Central memory CD4-positive, alpha-beta T cell (primary cell): ENCODE measurements at regions not wholly inside any gene's neighbourhood (a gene's known extent, or its start where the extent isn't known, plus 50 kb on each side); places are given as distances from the start of the nearest gene placed in this dataset.

Experiments
- DNase-seq: peaks from one replicate; pipeline ENCODE4 v3.0.0; 2022

DNA sequence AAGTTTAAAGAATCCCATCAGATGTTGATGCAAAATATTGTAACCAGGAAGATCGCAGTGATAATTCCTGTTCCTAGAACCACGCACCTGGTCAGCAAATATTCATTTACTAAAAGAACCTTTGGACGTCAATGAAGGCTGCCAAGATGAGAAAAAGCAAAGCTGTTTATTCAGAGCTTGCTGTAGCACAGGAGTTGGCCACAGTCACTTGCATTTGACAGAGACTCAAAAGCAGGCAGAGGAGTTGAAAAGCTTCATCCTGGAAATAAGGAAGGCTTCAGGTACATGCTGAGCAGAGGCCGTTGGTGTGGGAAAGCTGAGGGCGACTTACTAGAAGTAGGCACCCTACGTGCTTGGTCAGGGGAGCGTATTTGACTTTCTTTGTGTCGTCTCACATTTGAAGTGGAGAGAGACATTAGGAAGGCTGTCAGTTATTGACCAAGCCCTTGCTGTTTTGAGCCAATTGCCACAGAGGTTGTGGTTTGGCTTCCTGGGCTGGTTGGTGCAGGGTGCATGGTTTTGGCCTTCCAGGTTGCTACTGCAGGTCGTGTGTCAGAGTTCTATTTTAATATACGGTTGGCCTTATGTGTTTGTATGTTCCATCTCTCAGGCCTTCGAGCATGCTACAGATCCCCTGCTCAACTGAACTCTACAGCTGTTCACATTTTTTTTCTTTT, 289.6 kb downstream of the METTL4 start:
- DNase-seq = no peak

DNA sequence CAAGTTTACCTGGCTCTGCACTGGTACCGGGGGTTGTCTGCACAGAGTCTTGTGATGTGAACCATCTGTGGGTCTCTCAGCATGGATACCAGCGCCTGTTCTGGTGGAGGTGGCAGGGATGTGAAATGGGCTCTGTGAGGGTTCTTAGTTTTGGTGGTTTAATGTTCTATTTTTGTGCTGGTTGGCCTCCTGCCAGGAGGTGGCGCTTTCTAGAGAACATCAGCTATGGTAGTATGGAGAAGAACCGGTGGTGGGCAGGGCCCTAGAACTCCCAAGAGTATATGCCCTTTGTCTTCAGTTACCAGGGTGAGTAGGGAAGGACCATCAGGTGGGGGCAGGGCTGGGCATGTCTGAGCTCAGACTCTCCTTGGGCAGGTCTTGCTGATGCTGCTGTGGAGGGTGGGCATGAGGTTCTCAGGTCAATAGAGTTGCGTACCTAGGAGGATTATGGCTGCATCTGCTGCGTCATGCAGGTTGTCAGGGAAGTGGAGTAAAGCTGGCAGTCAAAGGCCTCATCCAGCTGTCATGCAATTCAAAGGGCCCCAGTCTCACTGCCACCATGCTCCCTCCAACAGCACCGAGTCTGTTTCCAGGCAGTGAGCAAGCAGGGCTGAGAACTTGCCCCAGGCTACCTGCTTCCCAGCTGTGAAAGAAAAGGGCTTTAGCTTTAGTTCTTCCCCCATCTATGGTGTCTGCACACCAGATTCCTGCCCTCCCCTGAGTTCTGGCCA, 278.0 kb downstream of the METTL4 start:
- no peak for DNase-seq

DNA sequence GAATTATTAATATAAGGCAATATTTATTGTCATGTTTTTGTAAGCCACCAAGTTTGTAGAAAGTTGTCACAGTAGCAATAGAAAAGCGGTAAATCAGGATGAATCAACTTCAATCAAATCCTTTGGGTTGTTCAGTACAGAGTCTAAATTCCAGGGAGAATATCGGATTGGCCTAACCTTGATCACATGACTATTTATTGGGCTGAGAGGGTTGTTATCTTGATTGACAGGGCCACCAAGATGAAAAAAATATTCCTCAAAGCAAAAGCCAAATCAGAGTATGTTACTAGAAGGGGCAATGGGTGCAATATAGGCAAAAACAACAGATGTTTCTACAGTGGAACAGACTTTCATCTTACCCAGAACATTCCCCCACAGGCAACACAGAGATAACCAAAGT, 270.0 kb downstream of the METTL4 start:
- DNase-seq = no peak

DNA sequence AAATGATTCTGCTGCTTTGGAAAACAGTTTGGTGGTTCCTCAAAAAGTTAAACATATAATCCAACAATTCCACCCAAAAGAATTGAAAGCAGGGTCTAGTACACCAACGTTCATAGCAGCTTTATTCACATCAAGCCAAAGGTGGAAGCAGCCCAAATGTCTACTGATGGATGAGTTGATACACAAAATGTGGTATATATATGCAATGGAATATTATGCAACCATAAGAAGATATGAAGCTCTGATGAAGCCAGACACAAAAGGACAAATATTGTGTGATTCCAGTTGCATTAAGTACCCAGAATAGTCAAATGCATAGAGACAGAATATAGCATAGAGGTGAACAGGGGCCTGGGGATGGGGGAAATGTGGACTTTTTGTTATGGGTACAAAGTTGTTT, 269.3 kb downstream of the METTL4 start:
- DNase-seq = no peak

DNA sequence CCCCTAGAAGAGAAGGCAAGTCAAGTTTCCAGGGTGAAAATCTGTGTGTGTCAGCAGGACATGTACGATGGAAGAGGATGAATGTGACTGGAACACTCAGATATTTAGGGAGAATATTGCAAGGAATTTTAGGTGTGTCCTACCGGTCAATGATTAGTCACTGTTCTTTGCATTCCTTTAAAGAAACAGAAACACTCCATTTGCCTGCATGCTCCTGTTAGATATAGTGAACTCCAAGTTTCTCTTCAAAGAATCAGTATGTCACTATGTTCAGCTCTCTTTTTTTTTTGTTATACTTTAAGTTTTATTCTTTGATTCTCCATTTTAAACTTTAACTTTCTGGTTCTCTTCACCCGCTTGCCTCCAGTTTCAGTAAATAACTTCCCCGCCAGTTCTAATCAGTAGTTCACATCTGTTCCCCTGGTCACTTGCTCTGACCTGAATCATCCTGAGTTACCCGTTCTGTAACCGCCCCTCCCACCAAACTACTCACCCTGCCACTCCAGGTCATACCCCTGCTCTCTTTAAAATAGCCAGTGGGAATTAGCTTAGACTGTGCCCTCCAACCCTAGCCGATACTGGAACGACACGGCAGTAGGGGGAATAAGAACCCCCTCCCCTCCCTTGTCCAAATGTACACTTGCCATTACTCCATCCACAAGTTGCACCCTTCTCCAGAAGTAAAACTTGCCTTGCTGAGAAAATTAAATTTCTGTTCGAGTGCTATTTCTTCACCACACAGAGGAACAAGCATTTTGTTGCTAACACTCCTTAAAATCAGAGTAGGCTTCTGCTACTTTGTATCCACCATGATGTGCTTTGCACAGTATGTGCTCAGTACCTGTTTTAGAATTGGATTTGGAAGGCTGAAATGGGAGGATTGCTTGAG, 268.4 kb downstream of the METTL4 start:
- no peak for DNase-seq

DNA sequence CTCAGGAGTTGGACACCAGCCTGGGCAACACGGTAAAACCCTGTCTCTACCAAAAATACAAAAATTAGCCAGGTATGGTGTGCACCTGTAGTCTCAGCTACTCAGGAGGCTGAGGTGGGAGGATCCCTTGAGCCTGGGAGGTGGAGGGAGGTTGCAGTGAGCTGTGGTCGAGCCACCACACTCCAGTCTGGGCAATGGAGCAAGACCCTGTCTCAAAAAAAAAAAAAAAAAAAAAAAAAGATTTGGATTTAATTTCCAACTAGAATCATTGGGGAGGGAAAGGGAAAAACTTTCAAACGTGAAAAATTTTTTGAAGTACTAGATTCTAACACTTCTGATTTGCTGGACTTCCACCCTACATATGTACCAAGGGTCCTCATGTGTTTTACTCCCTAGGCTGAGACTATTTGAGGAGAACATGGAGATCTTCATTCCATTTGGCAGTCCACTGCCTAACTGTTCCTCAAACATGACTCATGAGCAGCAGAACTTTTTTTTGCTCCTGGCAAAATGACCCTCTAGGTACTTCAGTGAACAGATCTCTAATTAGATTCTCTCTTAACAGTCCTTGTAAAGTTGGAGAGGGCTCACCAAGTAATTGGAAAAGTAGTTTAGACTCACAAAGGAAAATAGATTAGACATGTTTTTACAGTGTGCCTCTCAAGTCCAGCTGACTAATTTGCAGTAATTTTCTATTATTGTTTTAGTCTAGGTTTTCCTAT, 267.6 kb downstream of the METTL4 start:
- DNase-seq = no peak

DNA sequence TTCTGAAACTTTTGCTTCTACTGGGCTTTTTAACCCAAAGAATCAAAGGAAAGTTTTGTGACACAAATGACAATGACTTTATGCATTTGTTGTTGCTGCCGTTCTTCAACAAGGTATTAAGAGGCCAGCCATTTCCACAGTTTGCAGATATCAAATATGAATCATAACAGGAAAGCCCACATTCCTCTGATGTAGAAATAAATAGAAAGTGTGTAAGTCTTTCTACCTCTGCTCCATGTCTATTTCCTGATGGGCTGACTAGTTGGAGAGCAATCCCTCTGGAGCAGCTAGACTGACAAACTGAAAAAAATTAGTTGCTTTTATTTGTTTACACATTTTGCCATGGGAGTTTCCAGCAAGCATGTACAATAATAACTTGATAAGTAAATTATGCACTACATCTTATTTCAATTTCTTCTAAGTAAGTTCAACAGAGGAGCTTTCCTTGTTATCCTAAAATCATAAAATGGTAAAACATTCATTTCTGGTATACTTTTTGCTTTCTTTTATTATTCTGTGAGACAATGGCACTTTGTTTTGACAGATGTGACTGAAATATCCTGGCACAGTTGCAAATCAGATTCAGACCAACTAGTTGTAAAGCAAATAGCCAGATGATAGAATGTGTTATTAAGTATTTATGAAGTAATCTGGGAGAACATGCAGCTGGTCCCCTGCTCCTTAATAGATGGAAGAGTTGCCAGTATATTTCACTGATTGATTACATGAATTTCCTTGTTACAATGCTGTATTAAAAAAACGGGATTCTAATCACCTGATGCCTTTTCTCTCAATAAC, 266.7 kb downstream of the METTL4 start:
- DNase-seq = no peak

DNA sequence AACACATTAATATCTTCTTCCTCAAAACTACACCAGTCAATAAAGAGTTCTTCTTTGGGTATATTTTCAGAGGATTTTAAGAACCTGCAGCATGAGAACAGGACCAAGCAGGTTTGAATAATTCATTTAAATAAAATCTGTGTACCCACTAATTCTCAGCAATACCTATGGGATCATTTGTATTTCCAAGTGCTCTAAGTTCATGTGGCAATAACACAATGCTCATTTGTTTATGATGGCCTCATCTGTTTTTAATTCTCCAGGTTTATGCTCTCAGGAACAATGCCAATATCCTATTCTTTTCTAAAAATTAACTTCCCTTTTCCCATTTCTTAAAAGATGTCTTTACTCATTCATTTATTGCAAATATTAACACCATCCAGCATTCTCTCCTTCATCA, 264.7 kb downstream of the METTL4 start:
- DNase-seq = no peak

DNA sequence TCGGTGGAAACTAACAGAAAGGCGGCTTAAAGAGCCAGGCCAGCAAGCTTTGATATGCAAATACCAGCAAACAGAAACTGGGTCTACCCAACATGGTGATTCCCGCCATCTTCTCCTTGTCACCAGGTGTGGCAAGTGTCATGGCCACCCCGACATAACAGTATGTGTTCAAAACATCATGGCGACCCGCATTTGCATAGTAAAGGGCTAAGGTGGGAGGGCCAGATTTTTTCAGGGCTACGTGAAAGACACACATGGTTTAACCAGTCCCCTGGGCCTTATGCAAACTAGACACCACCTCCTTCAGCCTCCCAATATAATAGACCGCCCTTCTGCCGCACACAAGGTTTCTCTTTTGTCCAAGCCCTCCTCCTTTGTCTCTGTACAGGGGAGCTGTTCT, 260.4 kb downstream of the METTL4 start:
- no peak for DNase-seq

DNA sequence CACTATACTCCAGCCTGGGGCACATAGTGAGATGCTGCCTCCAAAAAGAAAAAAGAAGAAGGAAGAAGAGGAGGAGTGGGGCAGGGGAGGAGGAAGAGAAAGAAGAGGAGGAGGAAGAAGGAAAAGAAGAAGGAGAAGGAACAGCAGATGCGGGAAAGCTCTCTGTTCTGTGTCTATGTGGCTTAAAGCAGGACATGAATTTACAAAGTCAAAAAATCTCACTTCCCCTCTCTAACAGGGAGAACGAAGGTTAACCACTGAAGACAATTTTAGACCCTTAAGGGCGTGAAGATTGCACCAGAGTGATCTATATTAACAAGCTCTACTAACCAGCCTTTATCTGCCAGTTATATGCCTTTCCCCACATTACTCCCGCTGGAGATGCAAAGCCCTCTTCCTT, 258.9 kb downstream of the METTL4 start:
- no peak for DNase-seq

DNA sequence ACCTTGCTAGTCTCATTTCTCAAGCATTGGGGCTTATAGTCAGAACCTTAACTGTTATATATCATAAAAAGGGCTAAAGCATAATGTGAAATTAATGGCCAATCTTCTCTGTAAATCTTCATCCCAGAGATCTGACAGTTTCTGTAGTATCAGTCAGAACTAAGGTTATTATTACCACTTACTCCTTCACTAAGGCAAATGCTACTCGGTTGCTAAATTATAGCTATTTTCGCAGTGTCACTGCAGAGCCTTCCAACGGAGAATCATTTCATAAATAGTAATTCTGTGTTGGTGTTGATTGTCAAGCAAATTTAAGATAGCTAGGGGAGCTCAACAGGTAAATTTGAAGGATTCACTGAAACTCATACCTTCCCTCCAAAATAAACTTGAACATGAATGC, 258.0 kb downstream of the METTL4 start:
- no peak for DNase-seq

DNA sequence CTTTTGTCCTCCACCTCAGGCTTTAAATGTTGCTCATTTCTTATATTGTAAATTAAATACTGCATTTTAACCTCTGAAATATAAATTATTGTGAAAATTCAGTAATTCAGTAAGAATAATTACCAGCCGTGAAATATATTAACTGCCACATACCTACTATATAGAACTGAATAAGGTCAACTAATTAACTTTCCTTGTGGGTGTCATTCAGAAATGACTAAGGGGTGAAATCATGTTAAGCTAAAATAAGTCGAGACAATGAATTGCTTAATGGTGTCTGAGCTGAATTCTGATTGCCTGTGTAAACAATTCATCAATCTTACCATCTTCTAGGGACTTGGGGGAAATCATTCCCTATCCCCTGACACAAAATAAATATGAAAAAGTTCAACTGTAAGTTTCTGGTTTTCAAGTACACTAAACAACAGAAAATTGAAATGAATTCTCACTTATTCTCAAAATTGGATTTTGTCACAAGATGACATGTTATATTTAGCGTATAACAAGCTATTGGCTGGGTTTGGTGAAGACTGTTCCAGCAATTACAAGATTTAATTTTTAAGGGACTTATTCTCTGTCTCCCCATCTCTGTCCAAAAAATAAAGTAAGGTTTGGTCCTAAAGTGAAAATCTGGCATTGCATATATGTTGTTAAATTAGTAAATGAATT, 255.1 kb downstream of the METTL4 start:
- DNase-seq = no peak

DNA sequence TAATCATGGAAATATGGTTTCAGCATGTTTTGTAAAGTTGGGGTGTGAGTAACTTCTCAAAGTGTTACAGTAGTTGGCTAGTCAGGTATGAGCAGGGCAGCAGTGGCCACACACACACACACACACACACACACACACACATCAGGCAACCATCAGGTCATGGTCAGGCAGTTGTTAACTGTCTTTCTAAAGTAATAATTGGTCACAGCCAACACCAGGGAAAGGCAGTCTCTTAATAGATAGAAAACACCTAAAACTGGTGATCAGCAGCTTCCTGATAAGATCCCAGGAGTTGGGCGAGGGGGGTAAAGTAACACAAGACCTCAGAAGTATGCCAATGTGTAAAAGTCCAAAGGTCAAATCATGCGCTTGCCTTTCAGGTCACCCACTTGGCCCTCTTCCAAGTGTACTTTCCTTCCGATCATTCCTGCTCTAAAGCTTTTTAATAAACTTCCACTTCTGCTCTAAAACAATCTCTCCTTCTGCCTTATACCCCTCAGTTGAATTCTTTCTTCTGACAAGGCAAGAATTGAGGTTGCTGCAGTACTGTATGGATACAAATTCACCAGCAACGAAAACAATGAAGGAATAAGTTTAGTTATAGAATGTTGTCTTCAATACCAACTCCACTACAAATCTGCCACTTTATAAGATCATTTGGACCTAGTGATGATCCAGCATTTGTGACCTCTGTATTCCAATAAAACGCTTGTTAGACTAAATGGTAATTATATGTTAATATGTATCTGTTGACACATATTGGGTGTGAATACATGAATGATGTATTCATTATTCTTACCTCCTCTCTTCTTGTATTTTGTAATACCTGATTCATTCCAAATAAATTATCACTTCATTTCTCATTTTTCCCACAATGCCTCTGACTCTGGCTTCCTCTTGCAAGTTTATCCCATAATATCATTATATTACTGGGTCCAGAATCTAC, 254.3 kb downstream of the METTL4 start:
- DNase-seq = no peak

DNA sequence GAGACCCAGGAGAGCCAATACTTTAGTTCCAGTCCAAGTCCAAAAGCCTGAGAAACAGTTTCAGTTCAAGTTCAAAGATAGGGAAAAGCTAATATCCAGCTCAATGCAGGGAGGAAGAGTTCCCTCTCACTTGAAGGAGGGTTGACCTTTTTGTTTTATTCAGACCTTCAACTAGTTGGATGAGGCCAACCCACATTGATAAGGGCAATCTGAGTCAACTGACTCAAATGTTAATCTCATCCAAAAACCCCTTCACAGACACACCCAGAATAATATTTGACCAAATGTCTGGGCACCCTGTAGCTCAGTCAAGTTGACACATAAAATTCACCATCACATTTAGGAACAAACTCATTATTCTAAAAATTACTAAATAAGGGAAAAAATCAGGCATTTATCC, 246.8 kb downstream of the METTL4 start:
- DNase-seq = no peak

DNA sequence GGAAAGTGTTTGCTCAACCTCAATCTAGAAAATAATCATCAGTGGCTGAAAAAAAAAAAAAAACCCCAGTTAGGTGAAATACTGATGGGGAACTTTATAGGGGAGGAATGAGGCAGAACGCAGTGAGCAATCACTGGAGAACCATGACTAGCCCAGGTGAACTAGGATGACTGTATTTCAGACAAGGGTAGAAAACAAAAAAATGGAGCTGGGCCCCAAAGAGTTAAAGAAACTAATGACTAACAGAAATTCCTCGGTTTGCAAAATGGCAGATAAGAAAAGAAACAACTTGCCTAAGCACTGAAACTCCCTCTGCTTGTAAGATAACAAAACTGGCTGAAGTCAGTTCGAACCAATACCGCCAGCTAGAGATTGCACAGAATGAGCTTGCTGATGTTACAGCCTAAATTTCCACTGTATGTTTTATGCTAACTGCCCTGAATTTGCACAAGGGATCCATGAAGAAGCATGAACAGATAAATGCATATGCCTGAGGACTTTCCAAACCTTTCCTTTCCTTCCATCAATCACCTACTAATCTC, 245.9 kb downstream of the METTL4 start:
- DNase-seq = no peak

DNA sequence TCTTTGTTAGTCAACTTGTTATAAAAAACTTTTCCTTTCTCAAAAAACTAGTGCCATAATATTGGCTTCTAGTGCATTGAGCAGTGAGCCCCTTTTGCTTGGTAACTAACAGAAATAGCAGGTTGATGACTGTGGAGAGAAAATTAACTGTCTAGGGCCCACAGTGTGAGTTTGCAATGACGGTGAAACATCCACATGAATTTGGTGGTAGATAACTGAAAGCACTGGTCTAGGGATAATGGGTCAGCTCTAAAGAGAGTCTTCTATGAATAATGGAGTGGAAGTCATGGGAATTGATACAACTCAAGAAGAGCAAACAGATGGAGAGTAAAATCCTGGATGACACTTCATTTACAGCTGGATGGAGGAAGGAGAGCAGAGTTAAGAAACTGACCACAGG, 245.4 kb downstream of the METTL4 start:
- DNase-seq = no peak

DNA sequence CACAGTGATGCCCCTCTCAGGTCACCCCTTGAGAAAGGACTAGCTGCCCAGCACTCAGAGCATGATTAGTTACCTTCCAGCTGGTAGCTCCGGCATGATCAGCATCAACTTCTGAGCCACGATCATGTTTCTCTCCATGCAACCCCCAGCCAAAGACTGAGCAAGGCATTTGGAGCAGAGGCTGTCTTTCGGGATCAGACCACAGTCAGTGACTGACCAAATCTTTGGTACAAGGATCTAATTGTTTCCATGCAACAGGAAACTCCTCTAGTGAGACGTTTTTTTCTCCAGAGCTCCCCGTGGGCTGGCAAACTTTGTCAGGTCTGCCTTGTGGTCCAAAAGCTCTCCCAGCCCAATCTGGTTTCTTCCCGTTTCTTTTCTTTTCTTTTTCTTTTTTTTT, 244.3 kb downstream of the METTL4 start:
- DNase-seq = no peak

DNA sequence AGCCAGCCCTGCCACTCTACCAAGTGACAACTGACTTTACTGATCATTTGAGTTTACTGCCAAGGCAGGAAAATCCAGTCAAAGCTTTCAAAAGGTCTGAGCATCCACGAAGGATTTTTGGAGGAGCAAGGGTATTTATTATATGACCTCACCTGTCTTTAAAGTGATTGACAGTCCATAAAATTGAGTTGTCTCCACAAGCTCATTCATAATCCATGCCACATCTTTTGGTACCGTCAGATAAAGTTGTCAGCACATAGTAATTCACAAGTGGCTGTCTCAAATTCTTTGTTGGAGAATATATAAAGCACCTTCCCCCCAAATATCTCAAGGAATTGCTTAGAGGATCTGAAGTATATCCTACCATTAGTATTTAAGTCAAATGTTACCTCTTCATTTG, 240.5 kb downstream of the METTL4 start:
- DNase-seq = no peak

DNA sequence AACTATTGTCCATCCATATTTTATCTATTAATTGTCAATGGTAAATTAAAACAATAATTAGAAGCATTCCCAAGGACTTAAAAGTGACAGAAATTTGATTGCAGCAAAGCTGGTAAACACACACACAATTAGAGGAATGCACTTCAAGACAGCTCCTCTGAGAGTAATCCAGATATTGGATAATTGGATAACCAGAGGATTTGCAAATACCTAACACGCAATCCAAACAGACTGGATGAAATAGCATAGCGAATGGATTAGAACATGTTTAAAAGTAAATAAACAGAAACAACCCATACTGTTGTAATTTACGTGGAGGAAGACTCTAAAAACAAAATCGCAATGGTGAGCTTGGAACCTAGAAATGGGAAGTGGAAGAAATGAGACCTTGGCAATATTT, 239.8 kb downstream of the METTL4 start:
- no peak for DNase-seq
